Dedifferentiated amniotic fluid mesenchymal stem cell (primary cell): ENCODE measurements at regions not wholly inside any gene's neighbourhood (a gene's known extent, or its start where the extent isn't known, plus 50 kb on each side); places are given as distances from the start of the nearest gene placed in this dataset.
A peak's percentile ranks its signal among the peaks of the same experiment; 100 is the strongest.

Source experiments
- DNase-seq: peaks from one replicate; pipeline ENCODE4 v3.0.0-alpha.2; 2016; ENCODE audit errors: extremely low spot score

DNA sequence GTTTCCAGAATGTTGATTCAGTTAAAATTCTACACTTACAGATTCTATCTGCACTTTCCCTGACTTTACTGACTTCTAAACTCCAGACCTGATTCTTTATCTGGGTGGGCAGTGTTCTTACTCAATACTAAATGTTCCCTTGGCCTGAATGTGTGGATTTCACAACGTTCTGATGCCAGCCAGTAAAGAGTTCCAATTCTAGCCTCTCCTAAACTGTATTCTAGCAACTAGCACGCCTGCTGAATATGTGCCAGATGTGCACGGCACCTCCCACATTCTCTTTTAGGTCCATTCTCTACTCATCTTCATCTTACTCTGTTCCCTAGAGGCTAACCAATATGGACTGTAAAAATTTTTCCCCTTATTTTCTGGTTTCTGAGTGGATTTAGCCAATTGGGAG lies 479.5 kb upstream of the AGTR1 start:
- DNase-seq, result no peak

- DNase-seq, result no peak
These were observed 477.7 kb upstream of the AGTR1 start for GRCh38 chr3:148219999-148220398.

DNA sequence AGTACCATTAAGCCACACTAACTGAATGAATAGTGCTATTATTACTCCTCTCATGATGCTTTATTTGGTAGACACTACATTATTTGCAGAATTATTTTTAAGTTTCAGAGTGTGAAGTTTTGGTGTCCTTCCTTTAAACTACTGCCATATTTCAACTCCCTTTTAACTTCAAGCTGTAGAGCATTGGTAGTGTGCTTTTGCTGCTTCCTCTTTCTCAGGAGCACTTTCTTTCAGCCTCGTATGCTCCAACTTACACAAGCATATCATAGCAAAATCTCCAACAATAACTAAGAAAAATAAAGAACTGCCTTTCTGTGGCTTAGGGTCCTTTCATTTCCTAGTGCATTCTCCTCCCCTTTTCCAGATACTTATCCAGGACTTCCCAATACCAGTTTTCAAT lies 476.4 kb upstream of the AGTR1 start:
- DNase-seq, result no peak

DNA sequence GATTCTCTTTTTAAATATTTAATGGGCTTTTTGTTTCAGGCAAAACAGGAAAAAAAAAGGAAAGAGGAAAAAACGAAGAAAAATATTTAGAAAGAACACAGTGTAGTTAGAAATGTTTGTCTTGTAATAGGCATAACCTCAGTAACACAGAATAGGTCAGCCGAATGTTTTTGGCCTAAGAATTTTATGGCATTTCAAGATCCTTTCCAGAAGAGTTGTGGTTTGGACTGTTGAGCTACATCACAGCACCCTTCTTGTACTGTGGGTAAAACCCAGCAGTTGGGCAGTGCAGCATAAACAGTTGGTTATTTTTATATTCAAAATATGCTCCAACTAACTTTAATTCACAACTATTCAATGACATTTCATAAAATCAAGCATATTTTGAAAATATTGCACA lies 474.4 kb upstream of the AGTR1 start:
- no peak for DNase-seq

- DNase-seq, result no peak
These were observed 471.5 kb upstream of the AGTR1 start for GRCh38 chr3:148226246-148226645.

DNA sequence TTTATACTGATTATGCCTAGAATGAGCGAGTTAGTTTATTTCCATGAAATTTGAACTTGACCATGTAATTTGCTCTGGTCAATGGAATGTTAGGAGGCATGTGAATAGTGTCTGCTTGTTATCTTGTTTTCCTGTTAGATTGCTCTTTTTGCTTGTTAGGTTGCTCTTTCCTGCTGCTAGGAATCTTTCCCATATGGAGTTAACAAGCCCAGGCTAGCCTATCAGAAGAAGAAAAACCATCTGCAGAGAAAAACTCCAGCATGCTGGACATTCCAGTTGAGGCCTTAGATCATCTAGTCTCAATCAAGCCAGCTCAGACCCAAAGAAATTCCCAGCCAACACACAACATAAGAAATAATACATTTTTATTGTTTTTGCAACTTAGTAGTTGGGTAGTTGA lies 470.2 kb upstream of the AGTR1 start:
- no peak for DNase-seq

- no peak for DNase-seq
These were observed 468.6 kb upstream of the AGTR1 start for GRCh38 chr3:148229107-148229506.

DNA sequence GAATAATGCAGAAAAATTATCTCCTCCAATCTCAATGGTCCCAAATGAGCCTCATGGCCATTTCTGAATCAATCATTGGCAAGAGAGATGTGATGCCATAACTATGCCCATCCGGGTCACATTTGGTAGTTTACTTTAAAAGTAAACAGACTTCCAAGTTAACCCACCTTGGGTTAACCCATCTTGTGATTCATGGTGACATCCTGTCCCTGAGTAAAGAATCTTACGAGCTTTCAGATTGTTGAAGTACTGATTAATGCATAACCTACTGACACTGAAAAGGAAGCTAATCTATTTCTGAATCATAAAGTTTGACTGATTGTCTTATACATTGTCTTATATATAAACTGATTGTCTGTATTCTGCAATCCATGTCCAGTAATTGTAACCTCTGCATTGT lies 467.2 kb upstream of the AGTR1 start:
- DNase-seq, result no peak

GRCh38 chr3:148232389-148232788 lies 465.3 kb upstream of the AGTR1 start:
- DNase-seq, result peak; percentile 57

GRCh38 chr3:148233403-148233802 lies 464.3 kb upstream of the AGTR1 start:
- DNase-seq, result no peak

DNA sequence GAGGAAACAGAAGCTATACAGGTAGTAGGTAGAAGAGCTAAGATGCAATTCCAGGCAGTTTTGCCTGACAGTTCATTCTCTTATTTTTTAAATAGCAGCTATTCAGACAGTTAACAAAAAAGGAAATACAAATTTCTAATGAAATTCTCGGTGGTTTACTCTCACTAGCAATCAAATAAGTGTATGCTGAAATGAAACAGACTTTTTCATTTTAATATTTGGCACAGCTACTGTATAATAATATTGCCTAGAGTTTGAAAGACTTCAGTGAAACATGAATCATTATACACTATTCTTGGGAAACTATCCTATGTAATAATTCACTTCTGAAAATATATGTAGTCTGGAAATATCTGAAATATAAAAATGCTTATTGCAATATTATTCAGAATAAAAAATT lies 463.2 kb upstream of the AGTR1 start:
- no peak for DNase-seq

- no peak for DNase-seq
These were observed 462.1 kb upstream of the AGTR1 start for GRCh38 chr3:148235566-148235965.

GRCh38 chr3:148238421-148238821 lies 459.3 kb upstream of the AGTR1 start:
- no peak for DNase-seq

DNA sequence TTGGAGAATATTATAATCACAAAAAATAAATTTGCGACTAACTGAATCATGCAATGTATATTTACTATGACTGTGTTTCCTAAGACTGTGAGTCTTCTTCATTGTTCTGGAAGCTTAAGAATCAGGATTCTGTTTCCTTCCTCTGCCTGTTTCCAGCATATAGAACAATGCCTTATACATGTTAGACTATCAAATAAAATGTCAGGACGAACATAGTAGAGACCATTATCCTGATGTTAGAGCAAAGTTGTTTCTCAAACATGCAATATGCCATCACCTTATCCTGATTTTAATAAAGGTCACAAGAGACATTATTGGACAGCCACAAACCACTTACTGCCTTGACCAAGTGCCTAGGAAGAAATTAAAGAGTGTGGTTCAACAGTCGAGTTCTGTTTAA lies 457.4 kb upstream of the AGTR1 start:
- DNase-seq, result no peak

- DNase-seq, result no peak
These were observed 454.1 kb upstream of the AGTR1 start for GRCh38 chr3:148243609-148244008.

DNA sequence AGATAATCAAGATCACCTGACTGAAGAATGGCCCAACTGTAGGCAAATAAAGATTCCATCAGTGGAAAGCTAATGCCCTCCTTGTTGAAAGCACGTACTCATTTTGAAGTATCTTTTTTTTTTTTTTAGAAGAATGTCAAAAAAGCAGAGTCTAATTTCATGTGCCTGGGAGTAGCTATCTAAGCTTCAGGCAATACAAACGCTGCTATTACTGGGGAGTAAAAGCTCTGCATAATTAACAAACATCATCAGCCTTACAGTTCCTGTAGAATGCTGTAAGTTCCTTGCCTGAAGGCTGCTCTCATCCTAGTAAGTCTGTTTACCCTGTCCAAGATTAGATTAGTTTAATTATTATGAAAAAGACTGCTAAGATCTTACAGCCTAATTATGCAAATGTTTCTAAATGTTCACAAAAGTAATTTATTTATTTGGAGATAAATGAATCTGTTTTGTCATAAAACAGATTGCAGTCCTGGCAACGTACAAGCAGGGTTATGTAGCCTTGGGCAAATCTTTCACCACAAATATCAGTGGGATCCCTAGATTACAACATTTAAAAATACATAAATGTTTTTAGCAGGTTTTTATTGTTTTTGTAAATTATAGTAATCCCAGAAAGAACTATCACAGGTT lies 451.3 kb upstream of the AGTR1 start:
- no peak for DNase-seq

GRCh38 chr3:148253713-148254112 lies 444.0 kb upstream of the AGTR1 start:
- no peak for DNase-seq

DNA sequence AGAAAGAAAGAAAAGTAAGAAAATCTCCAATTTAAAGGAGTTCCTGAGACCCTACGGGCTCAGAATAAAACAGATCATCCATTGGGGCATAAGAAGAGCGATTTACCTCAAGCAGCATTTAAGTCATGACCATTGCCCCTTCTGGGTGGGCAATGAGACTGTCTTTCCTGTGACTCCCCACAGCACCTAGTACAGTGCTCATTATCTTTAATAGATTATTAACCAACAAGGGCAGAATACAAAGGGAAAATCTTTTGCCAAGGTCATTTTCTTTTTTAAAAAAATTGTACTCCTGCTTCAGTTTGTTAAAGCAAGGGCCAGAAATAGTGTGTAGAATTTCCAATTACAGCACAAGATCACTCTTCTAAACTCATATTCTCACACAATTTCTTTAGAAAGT lies 443.3 kb upstream of the AGTR1 start:
- no peak for DNase-seq

DNA sequence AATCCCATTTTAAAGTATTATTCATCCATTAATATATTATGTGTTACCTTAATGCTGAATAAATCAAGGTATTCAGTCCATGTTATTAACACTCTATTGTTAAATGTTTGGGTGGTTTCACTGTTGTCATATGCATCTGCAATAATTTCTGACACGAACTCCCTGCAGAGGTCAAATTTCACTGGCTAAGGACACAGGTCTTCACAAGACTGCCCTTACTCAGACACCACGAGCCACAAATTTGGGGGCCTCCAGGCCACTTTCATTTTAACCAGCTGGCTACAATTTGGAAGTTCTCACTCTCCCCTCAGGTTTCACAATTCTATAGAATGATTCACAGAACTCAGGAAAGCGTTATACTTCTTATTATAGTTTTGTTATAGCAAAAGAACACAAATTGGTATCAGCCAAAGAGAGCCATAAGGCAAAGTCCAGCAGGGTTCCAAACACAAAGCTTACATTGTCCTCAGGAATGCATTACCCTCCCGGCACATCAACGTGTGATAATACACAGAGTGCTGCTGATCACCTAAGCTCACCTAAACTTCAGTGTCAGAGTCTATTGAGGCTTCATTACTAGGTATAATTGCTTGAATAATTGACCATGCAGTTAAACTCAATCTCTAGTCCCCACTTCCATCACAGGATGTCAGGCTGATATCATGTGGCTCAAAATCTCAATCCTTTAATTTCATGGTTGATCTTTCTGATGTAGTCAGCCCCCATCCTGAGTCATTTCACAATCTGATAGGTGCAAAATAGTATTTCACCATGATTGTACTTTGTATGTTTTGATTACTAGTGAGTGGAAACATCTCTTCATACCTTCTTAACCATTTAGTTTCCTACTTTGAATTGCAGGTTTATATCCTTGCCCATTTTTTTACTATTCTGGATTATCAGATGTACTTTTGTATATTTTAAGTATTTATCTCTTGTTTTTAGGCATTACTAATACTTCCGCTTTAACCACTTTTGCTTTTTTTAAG lies 441.4 kb upstream of the AGTR1 start:
- no peak for DNase-seq

DNA sequence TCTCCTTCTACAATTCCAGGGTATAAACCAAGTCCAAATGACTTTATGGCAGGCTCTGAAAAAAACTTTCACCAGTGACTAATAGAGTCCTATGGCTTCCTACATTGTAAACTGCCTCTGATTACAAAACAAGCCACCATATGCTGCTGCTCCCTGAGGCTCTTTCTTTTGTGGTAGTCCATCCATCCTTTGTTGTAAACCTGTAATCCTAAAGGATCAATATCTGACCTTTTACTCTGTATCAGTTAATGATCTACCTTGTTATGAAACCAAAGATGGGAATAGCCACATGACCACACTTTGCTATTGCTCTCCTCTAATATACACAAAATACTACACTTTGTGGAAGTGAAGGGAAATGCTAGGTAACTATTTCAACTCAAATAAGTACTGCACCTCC lies 434.7 kb upstream of the AGTR1 start:
- no peak for DNase-seq

GRCh38 chr3:148265841-148266240 lies 431.9 kb upstream of the AGTR1 start:
- DNase-seq, result no peak

GRCh38 chr3:148266341-148266740 lies 431.4 kb upstream of the AGTR1 start:
- DNase-seq, result no peak

- DNase-seq, result no peak
These were observed 427.9 kb upstream of the AGTR1 start for GRCh38 chr3:148269816-148270215.
